A673 (cell line): ENCODE measurements at regions not wholly inside any gene's neighbourhood (a gene's known extent, or its start where the extent isn't known, plus 50 kb on each side); places are given as distances from the start of the nearest gene placed in this dataset.

Experiments
- BruUV-seq: library from RNA; stranded (reverse); fragments of 400-500 nt; replicated peaks from 2 replicates; lab custom pipeline; 2021; lab: Mats Ljungman, UMichigan
- CTCF ChIA-PET: fragments of 300-600 bp; sonication (Branson Sonifier 250); formaldehyde crosslinking; loops from one replicate; lab custom pipeline; 2022; ENCODE audit warnings: antibody characterized with exemption; lab: Charles Lee
- POLR2A ChIA-PET: fragments of 300-600 bp; sonication (Branson Sonifier 250); formaldehyde crosslinking; loops from one replicate; lab custom pipeline; 2022; ENCODE audit warnings: antibody characterized with exemption; ENCODE audit not compliant: low non-redundant PET; lab: Charles Lee
- DNase-seq: peaks from one replicate; pipeline ENCODE4 v3.0.0-alpha.2; 2015; ENCODE audit warnings: low spot score
- H3K27ac ChIP-seq: fragments of 200-600 bp; sonication (generic); 2 replicates; pipeline ENCODE4 v1.5.1; 2016; ENCODE audit warnings: mixed run types, low read depth, mild to moderate bottlenecking, mixed read lengths, antibody characterized with exemption, low read length; ENCODE audit not compliant: poor library complexity, severe bottlenecking
- H3K27me3 ChIP-seq: fragments of 200-600 bp; sonication (generic); replicated peaks from 2 replicates; pipeline ENCODE4 v1.6.1; 2017; ENCODE audit warnings: mixed run types, low read depth, mild to moderate bottlenecking, mixed read lengths, antibody characterized with exemption, low read length; ENCODE audit not compliant: insufficient read depth, poor library complexity
- H3K36me3 ChIP-seq: fragments of 200-600 bp; sonication (generic); 2 replicates; pipeline ENCODE4 v1.6.1; 2016; ENCODE audit warnings: mixed run types, mild to moderate bottlenecking, mixed read lengths, antibody characterized with exemption, low read length; ENCODE audit not compliant: insufficient read depth, poor library complexity, severe bottlenecking
- H3K4me1 ChIP-seq: fragments of 200-600 bp; sonication (generic); 2 replicates; pipeline ENCODE4 v1.6.1; 2017; ENCODE audit warnings: mixed run types, mild to moderate bottlenecking, mixed read lengths, antibody characterized with exemption, low read length; ENCODE audit not compliant: insufficient read depth, poor library complexity, severe bottlenecking
- H3K4me3 ChIP-seq: fragments of 200-600 bp; sonication (generic); 2 replicates; pipeline ENCODE4 v1.5.1; 2016; ENCODE audit warnings: low read depth, mixed run types, mild to moderate bottlenecking, mixed read lengths, low read length; ENCODE audit not compliant: poor library complexity, severe bottlenecking
- H3K9me3 ChIP-seq: fragments of 200-600 bp; sonication (generic); 2 replicates; pipeline ENCODE4 v1.6.1; 2016; ENCODE audit warnings: mixed run types, low read depth, mild to moderate bottlenecking, mixed read lengths, antibody characterized with exemption, low read length; ENCODE audit not compliant: poor library complexity, severe bottlenecking
- EZH2 ChIP-seq: fragments of 200-600 bp; sonication (generic); IDR thresholded peaks from 2 replicates; pipeline ENCODE4 v1.6.1; 2017; ENCODE audit warnings: borderline replicate concordance, low read depth, mild to moderate bottlenecking, mixed read lengths, antibody characterized with exemption, low read length; ENCODE audit not compliant: poor library complexity, severe bottlenecking
- intact Hi-C: fragments of 100-400 bp; cut with micrococcal nuclease; formaldehyde crosslinking; loops from one replicate; pipeline ENCODE4 v1.10.0; 2022; ENCODE audit not compliant: unreplicated experiment
- TF ChIP-seq, protein P1 (sequence below): fragments of 300-800, 200-600 bp; sonication (generic); conservative IDR thresholded peaks from 2 replicates; pipeline ENCODE4 v1.5.1; 2017; ENCODE audit warnings: low read depth, mild to moderate bottlenecking, antibody characterized with exemption, low read length, moderate library complexity, mixed read lengths

DNA sequence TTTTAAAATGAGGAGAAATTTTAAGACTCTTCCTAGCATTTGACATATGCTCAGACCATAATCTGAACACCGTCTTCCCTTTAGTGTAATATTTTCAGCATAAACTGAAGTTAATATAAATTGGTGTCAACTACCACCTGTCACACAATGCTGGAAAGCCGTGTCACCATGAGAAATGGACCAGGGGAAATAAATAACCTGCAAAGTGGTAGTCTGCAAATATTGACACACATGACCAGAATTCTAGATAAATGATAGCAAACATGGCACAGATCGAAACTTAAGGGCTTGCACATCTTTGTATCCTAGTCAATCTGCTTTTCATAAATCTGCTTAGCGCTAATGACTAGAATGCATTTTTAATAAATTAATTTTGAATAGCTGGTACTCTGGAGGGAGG, 191.9 kb downstream of the CD83 start:
- Histone ChIP-seq H3K27ac (no peak overlapping the region), H3K27me3 (no peaks in the 10 kb centered on the region), H3K36me3 (no peaks in the 10 kb centered on the region), H3K4me3 (no peak overlapping the region), H3K9me3 (no peaks in the 10 kb centered on the region), H3K4me1 (peaks cover 5% of the 10 kb centered on the region)
- TF ChIP-seq, protein P1, sequence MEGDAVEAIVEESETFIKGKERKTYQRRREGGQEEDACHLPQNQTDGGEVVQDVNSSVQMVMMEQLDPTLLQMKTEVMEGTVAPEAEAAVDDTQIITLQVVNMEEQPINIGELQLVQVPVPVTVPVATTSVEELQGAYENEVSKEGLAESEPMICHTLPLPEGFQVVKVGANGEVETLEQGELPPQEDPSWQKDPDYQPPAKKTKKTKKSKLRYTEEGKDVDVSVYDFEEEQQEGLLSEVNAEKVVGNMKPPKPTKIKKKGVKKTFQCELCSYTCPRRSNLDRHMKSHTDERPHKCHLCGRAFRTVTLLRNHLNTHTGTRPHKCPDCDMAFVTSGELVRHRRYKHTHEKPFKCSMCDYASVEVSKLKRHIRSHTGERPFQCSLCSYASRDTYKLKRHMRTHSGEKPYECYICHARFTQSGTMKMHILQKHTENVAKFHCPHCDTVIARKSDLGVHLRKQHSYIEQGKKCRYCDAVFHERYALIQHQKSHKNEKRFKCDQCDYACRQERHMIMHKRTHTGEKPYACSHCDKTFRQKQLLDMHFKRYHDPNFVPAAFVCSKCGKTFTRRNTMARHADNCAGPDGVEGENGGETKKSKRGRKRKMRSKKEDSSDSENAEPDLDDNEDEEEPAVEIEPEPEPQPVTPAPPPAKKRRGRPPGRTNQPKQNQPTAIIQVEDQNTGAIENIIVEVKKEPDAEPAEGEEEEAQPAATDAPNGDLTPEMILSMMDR: no peak
- DNase-seq: no peak
- intact Hi-C loops: no loop called here
- CTCF ChIA-PET: no interaction called here
- POLR2A ChIA-PET: no interaction called here
- no TSS peak for BruUV-seq

DNA sequence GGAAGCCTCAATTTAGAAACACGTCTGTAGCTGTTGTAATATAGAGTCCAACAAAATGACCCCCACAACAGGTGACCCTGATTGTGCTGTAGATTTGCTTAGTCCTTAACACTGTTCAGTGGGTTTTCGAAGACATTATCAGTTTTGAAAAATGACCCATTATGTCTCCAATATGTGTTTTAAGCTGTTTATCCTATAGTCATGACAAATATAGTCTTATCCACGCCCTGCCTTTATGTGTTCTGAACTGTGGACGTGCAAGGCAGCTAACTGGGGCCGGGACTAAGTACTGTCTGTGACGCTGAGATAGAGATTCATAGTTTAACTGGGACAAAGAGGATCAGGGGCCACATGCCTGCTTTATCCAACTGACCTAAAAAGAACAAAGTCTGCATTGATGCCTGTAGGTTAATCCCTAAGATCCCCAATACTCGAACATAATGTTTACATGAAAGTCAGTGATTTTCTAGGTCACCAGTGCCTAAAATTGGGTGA, 192.4 kb downstream of the CD83 start:
- H3K27me3 ChIP-seq: no peaks in the 10 kb centered on the region
- no TSS peak for BruUV-seq
- no peak overlapping the region for H3K4me3 ChIP-seq
- ChIA-PET CTCF (no interaction called here), POLR2A (interaction anchor here (0.5 kb wide), 1 partner anchor 526 kb away, joined by 3 read pairs; no protein-coding TSS in a partner anchor)
- TF ChIP-seq, protein P1: no peak
- no peak for TF ChIP-seq EZH2
- H3K36me3 ChIP-seq: no peaks in the 10 kb centered on the region
- no peak for DNase-seq
- intact Hi-C loops: no loop called here
- no peak overlapping the region for H3K27ac ChIP-seq
- peaks cover 5% of the 10 kb centered on the region for H3K4me1 ChIP-seq
- H3K9me3 ChIP-seq: no peaks in the 10 kb centered on the region

DNA sequence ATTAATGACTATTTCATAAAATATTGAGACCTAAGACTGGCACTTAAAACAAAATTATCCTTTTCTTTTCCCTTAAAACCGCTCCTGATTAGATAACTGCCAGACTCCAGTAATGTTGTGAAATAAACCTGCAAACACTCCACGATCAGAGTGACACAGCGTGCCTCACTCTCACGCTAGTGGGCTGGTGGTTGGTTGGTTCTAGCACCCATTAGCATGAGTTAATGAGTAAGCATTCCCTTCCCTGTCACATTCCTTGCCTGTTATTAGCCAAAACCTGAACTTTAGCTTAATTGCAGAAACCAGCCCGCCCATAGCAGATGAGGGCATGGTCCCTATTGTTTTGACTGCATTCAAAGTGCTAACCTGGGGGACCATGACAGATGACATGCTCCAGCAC, 193.4 kb downstream of the CD83 start:
- TF ChIP-seq, protein P1: no peak
- TF ChIP-seq EZH2: no peak
- Histone ChIP-seq H3K4me3 (no peak overlapping the region), H3K27ac (no peak overlapping the region), H3K27me3 (no peaks in the 10 kb centered on the region), H3K36me3 (no peaks in the 10 kb centered on the region), H3K4me1 (peaks cover 5% of the 10 kb centered on the region), H3K9me3 (no peaks in the 10 kb centered on the region)
- intact Hi-C loops: no loop called here
- no peak for DNase-seq
- ChIA-PET POLR2A (interaction anchor here (0.6 kb wide), 1 partner anchor 1440 kb away, joined by 3 read pairs; no protein-coding TSS in a partner anchor), CTCF (no interaction called here)
- BruUV-seq: no TSS peak
